Thymus (tissue), 11 donors: ENCODE measurements at regions not wholly inside any gene's neighbourhood (a gene's known extent, or its start where the extent isn't known, plus 50 kb on each side); places are given as distances from the start of the nearest gene placed in this dataset.

Experiments
- DNase-seq, 9 donors: peaks; one replicate each; pipeline ENCODE4 v3.0.0-alpha.2; 2013; ENCODE audit warnings: low spot score in 9 of 9, low read depth in 6 of 9, missing footprints in 1 of 9
- H3K27ac ChIP-seq, 2 donors: one replicate each; pipeline ENCODE4 v1.5.1; 2013; ENCODE audit warnings: control low read depth in 1 of 2, low read depth in 1 of 2, low read length in 1 of 2, mild to moderate bottlenecking in 1 of 2, moderate library complexity in 1 of 2
- H3K27me3 ChIP-seq, 2 donors: one replicate each; pipeline ENCODE4 v1.5.1; 2013; ENCODE audit warnings: low read length in 1 of 2; ENCODE audit not compliant: control insufficient read depth in 2 of 2, insufficient read depth in 1 of 2
- H3K36me3 ChIP-seq, 2 donors: one replicate each; pipeline ENCODE4 v1.5.1; 2013; ENCODE audit warnings: low read length in 1 of 2, mild to moderate bottlenecking in 1 of 2, moderate library complexity in 1 of 2; ENCODE audit not compliant: control insufficient read depth in 2 of 2, insufficient read depth in 2 of 2
- H3K4me1 ChIP-seq, 2 donors: one replicate each; pipeline ENCODE4 v1.5.1; 2013; ENCODE audit warnings: low read length in 2 of 2; ENCODE audit not compliant: control insufficient read depth in 2 of 2, insufficient read depth in 2 of 2
- H3K4me3 ChIP-seq, 2 donors: one replicate each; pipeline ENCODE4 v1.5.1; 2013; ENCODE audit warnings: low read length in 2 of 2, control low read depth in 1 of 2, mild to moderate bottlenecking in 1 of 2
- H3K9me3 ChIP-seq, 2 donors: one replicate each; pipeline ENCODE4 v1.5.1; 2013; ENCODE audit warnings: low read length in 1 of 2, mild to moderate bottlenecking in 1 of 2; ENCODE audit not compliant: control insufficient read depth in 2 of 2, insufficient read depth in 1 of 2
- WGBS: extraction: QIAGEN DNeasy Blood & Tissue Kit; methylation state at CpG from one replicate; pipeline ENCODE4 v1.1.7; 2013; 5-methylcytosine and 5-hydroxymethylcytosine counted together
- donor health status: healthy.

DNA sequence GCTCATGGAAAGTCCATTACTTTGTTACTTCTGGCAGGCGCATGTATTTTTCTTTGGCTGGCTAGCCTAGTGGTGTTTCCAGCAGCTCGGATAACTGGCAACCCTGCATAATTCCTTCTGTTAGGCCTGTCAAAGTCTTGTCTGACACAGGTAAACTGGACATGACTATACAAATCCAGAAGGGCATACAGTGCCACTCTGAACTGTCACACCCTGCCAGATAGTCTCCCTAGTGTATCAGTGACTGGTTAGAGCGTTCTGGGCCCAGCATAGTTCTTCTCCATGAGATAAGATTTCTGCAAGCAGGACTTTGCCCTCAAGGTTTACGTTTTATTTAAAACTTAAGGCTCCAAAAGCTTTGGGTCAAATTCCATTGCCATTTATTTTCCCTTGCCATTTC, 177.7 kb upstream of the GORAB start:
- 86% methylated on average over 4 of the region's 4 CpGs for WGBS
- Histone ChIP-seq H3K9me3 (no peaks in the 10 kb centered on the region), H3K4me1 (no peaks in the 10 kb centered on the region), H3K27ac (no peak overlapping the region), H3K36me3 (no peaks in the 10 kb centered on the region), H3K27me3 (no peaks in the 10 kb centered on the region), H3K4me3 (no peak overlapping the region)
- no peak for DNase-seq

GRCh38 chr1:170354690-170355089, 177.3 kb upstream of the GORAB start:
- no peak for DNase-seq
- 92% methylated on average over 3 of the region's 3 CpGs for WGBS

GRCh38 chr1:170355267-170355801, 176.6 kb upstream of the GORAB start:
- H3K9me3 ChIP-seq = no peaks in the 10 kb centered on the region
- H3K27ac ChIP-seq = no peak overlapping the region
- no peaks in the 10 kb centered on the region for H3K4me1 ChIP-seq
- no peaks in the 10 kb centered on the region for H3K27me3 ChIP-seq
- no peak overlapping the region for H3K4me3 ChIP-seq
- no peaks in the 10 kb centered on the region for H3K36me3 ChIP-seq
- no peak for DNase-seq

More at GRCh38 chr1:170354690-170355089, 177.3 kb upstream of the GORAB start:
- H3K27me3 ChIP-seq = no peaks in the 10 kb centered on the region
- H3K4me1 ChIP-seq = no peaks in the 10 kb centered on the region
- H3K27ac ChIP-seq = no peak overlapping the region
- no peak overlapping the region for H3K4me3 ChIP-seq
- H3K9me3 ChIP-seq = no peaks in the 10 kb centered on the region
- no peaks in the 10 kb centered on the region for H3K36me3 ChIP-seq

- H3K27ac ChIP-seq = no peak overlapping the region
- no peak overlapping the region for H3K4me3 ChIP-seq
- no peaks in the 10 kb centered on the region for H3K36me3 ChIP-seq
- DNase-seq = no peak
- no peaks in the 10 kb centered on the region for H3K27me3 ChIP-seq
- H3K4me1 ChIP-seq = no peaks in the 10 kb centered on the region
- no peaks in the 10 kb centered on the region for H3K9me3 ChIP-seq
Observed at GRCh38 chr1:170356585-170356984, 175.4 kb upstream of the GORAB start.

DNA sequence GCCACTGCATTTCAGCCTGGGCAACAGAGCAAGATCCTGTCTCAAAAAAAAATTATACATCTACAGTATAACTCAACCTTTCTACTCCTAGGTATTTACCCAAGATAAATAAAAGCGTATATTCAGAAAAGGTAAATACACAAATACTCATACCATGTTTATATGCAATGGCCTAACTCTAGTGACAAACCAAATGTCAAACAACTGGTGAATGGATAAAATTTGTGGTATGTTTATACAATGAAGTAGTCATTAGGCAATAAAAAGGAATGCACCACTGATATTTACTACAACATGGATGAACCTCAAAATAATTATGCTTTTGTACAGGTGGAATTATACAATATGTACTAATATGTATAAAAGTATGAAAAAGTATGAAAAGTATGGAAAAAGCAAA, 174.2 kb upstream of the GORAB start:
- no peak for DNase-seq
- Histone ChIP-seq H3K36me3 (no peaks in the 10 kb centered on the region), H3K27me3 (no peaks in the 10 kb centered on the region), H3K27ac (no peak overlapping the region), H3K4me1 (no peaks in the 10 kb centered on the region), H3K4me3 (no peak overlapping the region), H3K9me3 (no peaks in the 10 kb centered on the region)
- 96% methylated on average over 1 of the region's 1 CpG for WGBS

- H3K4me1 ChIP-seq = no peaks in the 10 kb centered on the region
- WGBS = 81% methylated on average over 3 of the region's 3 CpGs
- DNase-seq = no peak
- no peaks in the 10 kb centered on the region for H3K9me3 ChIP-seq
- no peak overlapping the region for H3K4me3 ChIP-seq
- no peaks in the 10 kb centered on the region for H3K36me3 ChIP-seq
- H3K27ac ChIP-seq = no peak overlapping the region
- no peaks in the 10 kb centered on the region for H3K27me3 ChIP-seq
Observed at GRCh38 chr1:170360601-170361000, 171.4 kb upstream of the GORAB start.

DNA sequence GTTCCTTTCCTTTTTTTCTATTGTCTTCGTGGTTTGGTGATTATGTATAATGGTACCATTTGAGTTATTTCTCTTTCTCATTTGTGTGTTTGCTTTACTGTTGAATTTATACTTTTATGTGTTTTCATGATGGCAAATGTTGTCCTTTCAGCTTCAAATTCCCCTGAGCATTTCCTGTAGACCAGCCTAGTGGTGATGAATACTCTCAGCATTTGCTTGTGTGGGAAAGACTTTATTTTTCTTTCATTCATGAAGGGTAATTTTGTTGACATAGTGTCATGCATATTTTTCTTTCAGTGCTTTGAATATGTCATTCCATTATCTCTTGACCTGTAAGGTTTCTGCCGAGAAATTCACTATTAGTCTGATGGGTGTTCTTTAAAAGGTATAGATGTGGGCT, 166.6 kb upstream of the GORAB start:
- Histone ChIP-seq H3K36me3 (no peaks in the 10 kb centered on the region), H3K27ac (no peak overlapping the region), H3K4me3 (no peak overlapping the region), H3K27me3 (no peaks in the 10 kb centered on the region), H3K4me1 (no peaks in the 10 kb centered on the region), H3K9me3 (peaks cover 0 to 6% of the 10 kb centered on the region in 2 donors)
- DNase-seq = no peak
- 69% methylated on average over 2 of the region's 2 CpGs for WGBS

GRCh38 chr1:170366980-170367379, 165.0 kb upstream of the GORAB start:
- peaks cover 0 to 6% of the 10 kb centered on the region in 2 donors for H3K9me3 ChIP-seq
- no peaks in the 10 kb centered on the region for H3K4me1 ChIP-seq
- no peak overlapping the region for H3K4me3 ChIP-seq
- WGBS = 92% methylated on average over 2 of the region's 2 CpGs
- no peak overlapping the region for H3K27ac ChIP-seq
- no peak for DNase-seq
- H3K27me3 ChIP-seq = no peaks in the 10 kb centered on the region
- no peaks in the 10 kb centered on the region for H3K36me3 ChIP-seq

DNA sequence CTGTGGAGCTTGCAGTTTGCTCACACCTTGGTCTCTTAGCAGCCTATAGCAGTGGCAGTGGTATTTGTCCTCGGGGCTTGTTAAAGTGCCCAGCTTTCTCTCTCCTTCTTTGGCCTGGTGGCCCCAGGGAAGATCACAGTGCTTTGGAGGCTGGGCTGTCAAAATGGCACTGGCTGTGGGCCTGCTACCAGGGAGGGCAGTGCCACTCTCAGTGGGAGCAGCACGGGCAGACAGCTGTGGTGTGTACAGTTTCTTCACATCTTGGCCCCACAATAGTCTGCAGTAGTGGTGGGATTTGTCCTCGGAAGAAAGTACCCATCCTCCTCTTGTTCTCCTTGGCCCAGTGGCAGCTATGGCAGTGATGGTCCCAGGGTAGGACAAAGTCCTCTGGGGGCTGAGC, 164.4 kb upstream of the GORAB start:
- no peaks in the 10 kb centered on the region for H3K36me3 ChIP-seq
- no peak overlapping the region for H3K27ac ChIP-seq
- H3K27me3 ChIP-seq = no peaks in the 10 kb centered on the region
- no peak overlapping the region for H3K4me3 ChIP-seq
- no peak for DNase-seq
- peaks cover 0 to 6% of the 10 kb centered on the region in 2 donors for H3K9me3 ChIP-seq
- H3K4me1 ChIP-seq = no peaks in the 10 kb centered on the region
- WGBS = 98% methylated on average over 3 of the region's 3 CpGs

GRCh38 chr1:170369000-170369399, 163.0 kb upstream of the GORAB start:
- 83% methylated on average over 7 of the region's 7 CpGs for WGBS
- Histone ChIP-seq H3K9me3 (peaks cover 0 to 6% of the 10 kb centered on the region in 2 donors), H3K27me3 (no peaks in the 10 kb centered on the region), H3K4me3 (no peak overlapping the region), H3K27ac (no peak overlapping the region), H3K4me1 (no peaks in the 10 kb centered on the region), H3K36me3 (no peaks in the 10 kb centered on the region)
- DNase-seq = no peak
